ENCODE measurements at regions not wholly inside any gene's neighbourhood (a gene's known extent, or its start where the extent isn't known, plus 50 kb on each side); places are given as distances from the start of the nearest gene placed in this dataset.
A peak's percentile ranks its signal among the peaks of the same experiment; 100 is the strongest.

GRCh38 chr12:65612440-65612839, 211.8 kb upstream of the HMGA2 start:
- no peak for DNase-seq (ENCODE audit: low read depth, low spot score)
- ChIA-PET CTCF (interaction anchor here (0.6 kb wide), 1 partner anchor 10 kb away, joined by 5 read pairs; no protein-coding TSS in a partner anchor), POLR2A (no interaction called here)

GRCh38 chr12:65613692-65614091, 210.6 kb upstream of the HMGA2 start:
- no peaks in the 10 kb centered on the region for H3K4me1 ChIP-seq (ENCODE audit: control insufficient read depth, insufficient read depth, low read length)
- POLR2A ChIA-PET = no interaction called here
- H3K9me3 ChIP-seq (ENCODE audit: control insufficient read depth, insufficient read depth, low read depth, low read length) = peaks cover 5% of the 10 kb centered on the region; the same call in 1 of the 2 replicates
- no peak for DNase-seq (ENCODE audit: low read depth, low spot score)
- no TSS peak for BruUV-seq (replicated peaks)
- intact Hi-C loops (cut with micrococcal nuclease; ENCODE audit: unreplicated experiment) = no loop called here
- no peaks in the 10 kb centered on the region for H3K36me3 ChIP-seq (ENCODE audit: control insufficient read depth, insufficient read depth, low read length)
- in situ Hi-C loops (cut with HindIII; ENCODE audit: low pct_unique_long_range_greater_than_20kb, low sequenced_read_pairs) = no loop called here
- no peak for ATAC-seq
- no peaks in the 10 kb centered on the region for H3K27me3 ChIP-seq (ENCODE audit: control insufficient read depth, insufficient read depth, low read length)
- TF ChIP-seq REST (IDR thresholded peaks at IDR 0.05; ENCODE audit: insufficient read depth in 1 of 2, low read depth in 2 of 2, low read length in 1 of 2) (no peak), TCF7L2 (IDR thresholded peaks at IDR 0.05; ENCODE audit: low read depth, low read length) (no peak), CTCF (IDR thresholded peaks at IDR 0.05) (no peak), POLR2AphosphoS5 (IDR thresholded peaks at IDR 0.05; ENCODE audit: low read depth, low read length) (no peak), SIN3A (IDR thresholded peaks at IDR 0.05; ENCODE audit: borderline replicate concordance, insufficient read depth, low read depth, low read length) (no peak)
- CTCF ChIA-PET = no interaction called here
- no peak overlapping the region for H3K4me3 ChIP-seq (ENCODE audit: low read depth in 2 of 2, low read length in 2 of 2)
- no peak overlapping the region for H3K27ac ChIP-seq (ENCODE audit: low read length)

More at GRCh38 chr12:65612440-65612839, 211.8 kb upstream of the HMGA2 start:
- TF ChIP-seq CTCF (IDR thresholded peaks at IDR 0.05) = no peak
- TF ChIP-seq POLR2AphosphoS5 (IDR thresholded peaks at IDR 0.05; ENCODE audit: low read depth, low read length) = no peak
- no peak for TF ChIP-seq REST (IDR thresholded peaks at IDR 0.05; ENCODE audit: insufficient read depth in 1 of 2, low read depth in 2 of 2, low read length in 1 of 2)
- TF ChIP-seq TCF7L2 (IDR thresholded peaks at IDR 0.05; ENCODE audit: low read depth, low read length) = no peak
- TF ChIP-seq SIN3A (IDR thresholded peaks at IDR 0.05; ENCODE audit: borderline replicate concordance, insufficient read depth, low read depth, low read length) = no peak
- no peaks in the 10 kb centered on the region for H3K4me1 ChIP-seq (ENCODE audit: control insufficient read depth, insufficient read depth, low read length)
- intact Hi-C loops (cut with micrococcal nuclease; ENCODE audit: unreplicated experiment) = no loop called here
- H3K36me3 ChIP-seq (ENCODE audit: control insufficient read depth, insufficient read depth, low read length) = no peaks in the 10 kb centered on the region
- H3K9me3 ChIP-seq (ENCODE audit: control insufficient read depth, insufficient read depth, low read depth, low read length) = peaks cover 18% of the 10 kb centered on the region; the same call in 1 of the 2 replicates
- no peak overlapping the region for H3K4me3 ChIP-seq (ENCODE audit: low read depth in 2 of 2, low read length in 2 of 2)
- H3K27me3 ChIP-seq (ENCODE audit: control insufficient read depth, insufficient read depth, low read length) = no peaks in the 10 kb centered on the region
- BruUV-seq (replicated peaks) = no TSS peak
- in situ Hi-C loops (cut with HindIII; ENCODE audit: low pct_unique_long_range_greater_than_20kb, low sequenced_read_pairs) = no loop called here
- ATAC-seq = no peak
- H3K27ac ChIP-seq (ENCODE audit: low read length) = 0 out of 2 replicates have a peak overlapping the region, but pooled peaks have one; percentile 15

All from Panc1 (cell line).